ENCODE measurements at regions not wholly inside any gene's neighbourhood (a gene's known extent, or its start where the extent isn't known, plus 50 kb on each side); places are given as distances from the start of the nearest gene placed in this dataset.
"Not testable (repeated sequence)": the region's sequence is repeated elsewhere in the genome, so short reads cannot be mapped to it uniquely, and the experiment has no call there.

GRCh38 chr12:69047990-69048389 is 115.0 kb upstream of the CPM start:
- no CpG with 5 or more reads among the region's 4 CpGs for WGBS (ENCODE audit: extremely low coverage, insufficient read length, low lambda C conversion rate)
- DNase-seq = no peak

GRCh38 chr12:69049855-69050254 is 116.9 kb upstream of the CPM start:
- not testable (repeated sequence) for H3K27me3 Mint-ChIP-seq (ENCODE audit: low read depth); H4K8ac ChIP-seq (replicated peaks; ENCODE audit: insufficient read length, low read depth, low read length)
- no CpG with 5 or more reads among the region's 2 CpGs for WGBS (ENCODE audit: extremely low coverage, insufficient read length, low lambda C conversion rate)

More at GRCh38 chr12:69047990-69048389, 115.0 kb upstream of the CPM start:
- TF ChIP-seq CTCF (conservative IDR thresholded peaks at IDR 0.05) = no peak
- H3K9me3 Mint-ChIP-seq = no peaks in the 10 kb centered on the region
- Histone ChIP-seq H4K8ac (replicated peaks; ENCODE audit: insufficient read length, low read depth, low read length) (no peak overlapping the region), H4K5ac (ENCODE audit: insufficient read length, low read depth, low read length) (no peak overlapping the region), H3K4me1 (ENCODE audit: insufficient read depth, low read length) (peaks cover 2% of the 10 kb centered on the region; the same call in 1 of the 2 replicates), H2BK5ac (ENCODE audit: insufficient read length, low read length) (no peak overlapping the region), H3K9me3 (ENCODE audit: control insufficient read depth, low read depth, low read length) (no peaks in the 10 kb centered on the region), H3K9ac (ENCODE audit: extremely low read depth, insufficient read length, low read length) (no peak overlapping the region), H3K18ac (ENCODE audit: insufficient read length, low read depth, low read length) (no peak overlapping the region), H3K56ac (ENCODE audit: insufficient read length, low read depth, low read length) (no peak overlapping the region), H2AFZ (ENCODE audit: low read length) (no peak overlapping the region), H2BK15ac (ENCODE audit: low read depth, low read length) (no peak overlapping the region), H3K4ac (ENCODE audit: low read depth, low read length) (no peak overlapping the region), H4K20me1 (ENCODE audit: control insufficient read depth, insufficient read depth, insufficient read length) (no peaks in the 10 kb centered on the region), H2BK12ac (ENCODE audit: insufficient read length, low read depth, low read length) (no peak overlapping the region), H2BK20ac (ENCODE audit: low read depth, low read length, poor library complexity, severe bottlenecking) (no peak overlapping the region), H2AK5ac (ENCODE audit: insufficient read length, low read length) (no peak overlapping the region), H3K23me2 (ENCODE audit: insufficient read length, low read depth, low read length, poor library complexity, severe bottlenecking) (no peaks in the 10 kb centered on the region), H3K4me2 (ENCODE audit: insufficient read depth, insufficient read length, low read length) (no peak overlapping the region), H3K79me2 (ENCODE audit: insufficient read depth, low read length) (no peaks in the 10 kb centered on the region), H3K27me3 (ENCODE audit: insufficient read depth, low read length) (no peaks in the 10 kb centered on the region), H3K23ac (ENCODE audit: insufficient read length, low read depth, low read length) (no peak overlapping the region), H3K79me1 (ENCODE audit: insufficient read depth, low read depth, low read length, poor library complexity, severe bottlenecking) (no peaks in the 10 kb centered on the region), H3T11ph (ENCODE audit: low read length) (no peak overlapping the region), H3K14ac (ENCODE audit: insufficient read depth, low read length) (no peak overlapping the region), H2BK120ac (ENCODE audit: low read depth, low read length, poor library complexity, severe bottlenecking) (no peak overlapping the region), H4K91ac (ENCODE audit: insufficient read length, low read depth, low read length) (no peak overlapping the region), H3K27ac (ENCODE audit: insufficient read length, low read depth, low read length) (no peak overlapping the region)
- H3K27ac Mint-ChIP-seq = no peak overlapping the region
- no peaks in the 10 kb centered on the region; the same call in 1 of the 2 replicates for H3K27me3 Mint-ChIP-seq (ENCODE audit: low read depth)
- peaks cover 28 to 36% of the 10 kb centered on the region in 2 experiments for H3K4me1 Mint-ChIP-seq
- no peak overlapping the region for H3K4me3 Mint-ChIP-seq
- H3K36me3 Mint-ChIP-seq (ENCODE audit: insufficient read depth in 1 of 3, low read depth in 3 of 3) = no peaks in the 10 kb centered on the region; a peak in 1 of 7 replicates

More at GRCh38 chr12:69049855-69050254, 116.9 kb upstream of the CPM start:
- H3K9ac ChIP-seq (ENCODE audit: extremely low read depth, insufficient read length, low read length); H3K4me3 Mint-ChIP-seq; H2BK20ac ChIP-seq (ENCODE audit: low read depth, low read length, poor library complexity, severe bottlenecking); H2BK15ac ChIP-seq (ENCODE audit: low read depth, low read length); H3K79me2 ChIP-seq (ENCODE audit: insufficient read depth, low read length); H3K23ac ChIP-seq (ENCODE audit: insufficient read length, low read depth, low read length); H3K4me1 ChIP-seq (ENCODE audit: insufficient read depth, low read length); H3K14ac ChIP-seq (ENCODE audit: insufficient read depth, low read length); H3K79me1 ChIP-seq (ENCODE audit: insufficient read depth, low read depth, low read length, poor library complexity, severe bottlenecking); H2BK5ac ChIP-seq (ENCODE audit: insufficient read length, low read length); H4K20me1 ChIP-seq (ENCODE audit: control insufficient read depth, insufficient read depth, insufficient read length); H3K4me2 ChIP-seq (ENCODE audit: insufficient read depth, insufficient read length, low read length); H3K4ac ChIP-seq (ENCODE audit: low read depth, low read length); H3K36me3 Mint-ChIP-seq (ENCODE audit: insufficient read depth in 1 of 3, low read depth in 3 of 3); H3K18ac ChIP-seq (ENCODE audit: insufficient read length, low read depth, low read length); H2BK12ac ChIP-seq (ENCODE audit: insufficient read length, low read depth, low read length); H3K27ac ChIP-seq (ENCODE audit: insufficient read length, low read depth, low read length); H4K5ac ChIP-seq (ENCODE audit: insufficient read length, low read depth, low read length); H3K9me3 Mint-ChIP-seq; H3K56ac ChIP-seq (ENCODE audit: insufficient read length, low read depth, low read length); H4K91ac ChIP-seq (ENCODE audit: insufficient read length, low read depth, low read length); H3K27me3 ChIP-seq (ENCODE audit: insufficient read depth, low read length); H2AFZ ChIP-seq (ENCODE audit: low read length); H3K27ac Mint-ChIP-seq; DNase-seq; H3T11ph ChIP-seq (ENCODE audit: low read length); H2AK5ac ChIP-seq (ENCODE audit: insufficient read length, low read length); H3K23me2 ChIP-seq (ENCODE audit: insufficient read length, low read depth, low read length, poor library complexity, severe bottlenecking); H3K9me3 ChIP-seq (ENCODE audit: control insufficient read depth, low read depth, low read length); H2BK120ac ChIP-seq (ENCODE audit: low read depth, low read length, poor library complexity, severe bottlenecking): not testable (repeated sequence)
- peaks cover 35 to 43% of the 10 kb centered on the region in 2 experiments for H3K4me1 Mint-ChIP-seq
